ENCODE measurements at regions not wholly inside any gene's neighbourhood (a gene's known extent, or its start where the extent isn't known, plus 50 kb on each side); places are given as distances from the start of the nearest gene placed in this dataset.
"Not testable (repeated sequence)": the region's sequence is repeated elsewhere in the genome, so short reads cannot be mapped to it uniquely, and the experiment has no call there.

GRCh38 chr22:22117864-22118544, 126.6 kb upstream of the VPREB1 start:
- not testable (repeated sequence) for DNase-seq

GRCh38 chr22:22116997-22117770, 127.4 kb upstream of the VPREB1 start:
- not testable (repeated sequence) for DNase-seq

GRCh38 chr22:22113701-22114100, 130.9 kb upstream of the VPREB1 start:
- no peak for DNase-seq

- DNase-seq, result no peak
Measured at GRCh38 chr22:22112533-22113294, 130.1 kb upstream of the TOP3B start.

- no peak for DNase-seq
Measured at GRCh38 chr22:22111983-22112382, 129.4 kb upstream of the TOP3B start.

GRCh38 chr22:22111267-22111751, 128.7 kb upstream of the TOP3B start:
- no peak for DNase-seq

- no peak for DNase-seq
Measured at GRCh38 chr22:22110548-22111266, 128.1 kb upstream of the TOP3B start.

GRCh38 chr22:22109693-22110466, 127.3 kb upstream of the TOP3B start:
- DNase-seq, result no peak

GRCh38 chr22:22106855-22107254, 124.3 kb upstream of the TOP3B start:
- no peak for DNase-seq

GRCh38 chr22:22105364-22105763, 122.8 kb upstream of the TOP3B start:
- no peak for DNase-seq

- DNase-seq, result no peak
Measured at GRCh38 chr22:22103078-22103875, 120.7 kb upstream of the TOP3B start.

- no peak for DNase-seq
Measured at GRCh38 chr22:22099833-22100812, 117.5 kb upstream of the TOP3B start.

GRCh38 chr22:22099194-22099486, 116.6 kb upstream of the TOP3B start:
- no peak for DNase-seq

GRCh38 chr22:22098457-22099193, 116.0 kb upstream of the TOP3B start:
- no peak for DNase-seq

GRCh38 chr22:22097727-22098228, 115.2 kb upstream of the TOP3B start:
- DNase-seq, result no peak

GRCh38 chr22:22094921-22095320, 112.3 kb upstream of the TOP3B start:
- no peak for DNase-seq

GRCh38 chr22:22094514-22094913, 111.9 kb upstream of the TOP3B start:
- no peak for DNase-seq

GRCh38 chr22:22093743-22094142, 111.2 kb upstream of the TOP3B start:
- DNase-seq, result no peak

- DNase-seq, result no peak
Measured at GRCh38 chr22:22092974-22093373, 110.4 kb upstream of the TOP3B start.
